ENCODE measurements at regions not wholly inside any gene's neighbourhood (a gene's known extent, or its start where the extent isn't known, plus 50 kb on each side); places are given as distances from the start of the nearest gene placed in this dataset.

DNA sequence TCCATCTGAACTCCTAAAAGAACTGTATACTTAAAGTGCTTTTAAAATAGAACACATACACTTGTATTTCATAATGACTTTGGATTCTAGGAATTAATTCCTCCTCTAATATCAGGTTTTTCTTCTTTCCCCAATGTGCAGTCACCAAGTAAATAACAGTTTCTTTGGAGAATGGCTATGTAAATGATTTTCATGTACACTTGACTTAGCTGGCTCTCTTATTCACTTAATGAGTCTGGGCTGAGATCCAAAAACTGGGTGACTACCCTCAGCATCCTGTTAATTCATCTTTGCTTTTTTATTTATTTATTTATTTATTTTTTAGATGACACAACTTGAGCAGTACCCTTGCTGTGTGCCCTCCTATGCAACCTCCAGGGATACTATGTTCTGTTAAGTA lies 1003.7 kb downstream of the SLITRK1 start:
- H3K27ac Mint-ChIP-seq, result no peak overlapping the region
- Histone ChIP-seq H3K27ac (ENCODE audit: low read depth, low read length) (no peak overlapping the region), H3K4me1 (ENCODE audit: insufficient read depth, low read length) (no peaks in the 10 kb centered on the region), H3K27me3 (ENCODE audit: insufficient read depth, low read length) (no peaks in the 10 kb centered on the region), H3K36me3 (ENCODE audit: insufficient read depth, low read length) (no peaks in the 10 kb centered on the region), H3K4me3 (ENCODE audit: low read length in 2 of 2) (no peak overlapping the region), H3K9me3 (ENCODE audit: control insufficient read depth in 1 of 2, low read length in 2 of 2) (no peaks in the 10 kb centered on the region)
- POLR2A ChIA-PET (ENCODE audit: partially characterized antibody), result no interaction called here
- intact Hi-C loops (cut with micrococcal nuclease), result no loop called here
- H3K36me3 Mint-ChIP-seq, result no peaks in the 10 kb centered on the region
- H3K9me3 Mint-ChIP-seq, result peaks cover 0 to 18% (median 5%) of the 10 kb centered on the region in 8 donors
- H3K4me3 Mint-ChIP-seq, result no peak overlapping the region
- H3K4me1 Mint-ChIP-seq, result no peaks in the 10 kb centered on the region
- CTCF ChIA-PET (ENCODE audit: partially characterized antibody), result no interaction called here
- no peak for DNase-seq
- H3K27me3 Mint-ChIP-seq, result no peaks in the 10 kb centered on the region

DNA sequence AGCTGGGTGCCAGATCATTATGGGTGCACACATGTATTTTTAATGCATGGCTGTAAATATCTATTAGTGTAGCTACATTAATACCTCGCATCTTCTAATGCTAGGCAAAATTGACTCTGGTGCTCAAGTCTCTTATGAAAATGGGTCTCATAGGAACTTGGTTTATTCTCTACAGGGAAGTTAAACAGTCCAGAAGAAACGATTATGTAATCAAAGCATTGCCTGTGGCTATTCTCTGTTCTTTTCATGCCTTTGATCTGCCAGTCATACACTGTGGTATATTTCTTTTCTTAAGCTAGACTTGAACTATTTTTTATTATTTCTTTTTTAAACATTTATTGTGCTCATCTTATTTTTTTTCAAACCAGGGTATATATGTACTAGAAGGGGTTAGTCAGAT lies 1015.0 kb downstream of the SLITRK1 start:
- ChIA-PET POLR2A (ENCODE audit: partially characterized antibody) (no interaction called here), CTCF (ENCODE audit: partially characterized antibody) (no interaction called here)
- H3K27me3 Mint-ChIP-seq, result peaks cover 0 to 1% of the 10 kb centered on the region in 2 donors
- Histone ChIP-seq H3K4me3 (ENCODE audit: low read length in 2 of 2) (no peak overlapping the region), H3K4me1 (ENCODE audit: insufficient read depth, low read length) (no peaks in the 10 kb centered on the region), H3K27me3 (ENCODE audit: insufficient read depth, low read length) (no peaks in the 10 kb centered on the region), H3K27ac (ENCODE audit: low read depth, low read length) (no peak overlapping the region), H3K36me3 (ENCODE audit: insufficient read depth, low read length) (no peaks in the 10 kb centered on the region), H3K9me3 (ENCODE audit: control insufficient read depth in 1 of 2, low read length in 2 of 2) (no peaks in the 10 kb centered on the region)
- intact Hi-C loops (cut with micrococcal nuclease), result no loop called here
- H3K36me3 Mint-ChIP-seq, result no peaks in the 10 kb centered on the region
- no peaks in the 10 kb centered on the region for H3K4me1 Mint-ChIP-seq
- no peak overlapping the region for H3K4me3 Mint-ChIP-seq
- no peak for DNase-seq
- H3K27ac Mint-ChIP-seq, result no peak overlapping the region
- peaks cover 0 to 10% (median 2%) of the 10 kb centered on the region in 8 donors for H3K9me3 Mint-ChIP-seq

DNA sequence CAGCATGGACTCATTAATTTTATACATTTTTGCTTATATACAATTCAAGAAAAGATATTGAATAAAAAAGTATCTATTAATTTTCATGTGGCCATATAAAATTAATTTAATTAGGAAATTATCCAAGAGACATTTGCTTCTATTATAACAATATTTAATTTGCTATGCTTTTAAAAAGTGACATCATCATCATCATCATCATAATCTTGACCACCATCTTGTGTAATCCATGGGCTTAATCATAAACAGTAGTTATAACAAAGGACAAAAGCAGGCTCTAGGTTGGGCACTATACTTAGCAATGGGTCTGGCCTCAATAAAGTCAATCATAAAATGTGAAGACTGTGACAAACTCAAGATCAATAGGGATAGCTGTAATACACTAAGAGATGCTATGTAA lies 1031.6 kb downstream of the SLITRK1 start:
- CTCF ChIA-PET (ENCODE audit: partially characterized antibody), result no interaction called here

DNA sequence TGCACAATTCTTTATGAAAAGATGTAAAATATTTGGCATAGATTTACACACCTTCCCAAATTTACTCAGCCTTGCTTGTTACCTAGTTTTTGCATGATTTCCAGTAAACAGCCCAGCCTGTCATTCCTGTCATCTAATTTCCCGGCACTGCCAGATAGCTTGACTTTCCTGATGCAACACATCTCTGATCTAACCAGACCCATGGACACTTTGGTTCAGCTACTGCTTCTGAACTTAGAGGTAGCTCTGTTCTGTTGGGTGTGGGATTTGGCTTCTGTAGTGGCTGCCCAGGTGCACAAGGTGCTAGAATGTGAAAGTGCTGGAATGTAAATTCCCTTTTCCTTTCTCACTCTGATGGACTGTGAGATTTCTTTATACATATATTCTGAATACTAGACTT lies 1033.5 kb downstream of the SLITRK1 start:
- H3K27ac ChIP-seq (ENCODE audit: low read depth, low read length), result no peak overlapping the region

More for the DNA sequence above, 1031.6 kb downstream of the SLITRK1 start:
- no peaks in the 10 kb centered on the region for H3K36me3 ChIP-seq (ENCODE audit: insufficient read depth, low read length)
- no peaks in the 10 kb centered on the region for H3K4me1 ChIP-seq (ENCODE audit: insufficient read depth, low read length)
- intact Hi-C loops (cut with micrococcal nuclease), result no loop called here
- no peaks in the 10 kb centered on the region for H3K4me1 Mint-ChIP-seq
- H3K9me3 Mint-ChIP-seq, result peaks cover 0 to 8% (median 5%) of the 10 kb centered on the region in 8 donors
- no peaks in the 10 kb centered on the region for H3K27me3 ChIP-seq (ENCODE audit: insufficient read depth, low read length)
- H3K9me3 ChIP-seq (ENCODE audit: control insufficient read depth in 1 of 2, low read length in 2 of 2), result no peaks in the 10 kb centered on the region
- no peak overlapping the region for H3K27ac Mint-ChIP-seq
- no peak for DNase-seq
- no peak overlapping the region for H3K4me3 Mint-ChIP-seq
- no peaks in the 10 kb centered on the region for H3K27me3 Mint-ChIP-seq
- POLR2A ChIA-PET (ENCODE audit: partially characterized antibody), result no interaction called here
- H3K27ac ChIP-seq (ENCODE audit: low read depth, low read length), result no peak overlapping the region
- no peak overlapping the region for H3K4me3 ChIP-seq (ENCODE audit: low read length in 2 of 2)
- H3K36me3 Mint-ChIP-seq, result no peaks in the 10 kb centered on the region

DNA sequence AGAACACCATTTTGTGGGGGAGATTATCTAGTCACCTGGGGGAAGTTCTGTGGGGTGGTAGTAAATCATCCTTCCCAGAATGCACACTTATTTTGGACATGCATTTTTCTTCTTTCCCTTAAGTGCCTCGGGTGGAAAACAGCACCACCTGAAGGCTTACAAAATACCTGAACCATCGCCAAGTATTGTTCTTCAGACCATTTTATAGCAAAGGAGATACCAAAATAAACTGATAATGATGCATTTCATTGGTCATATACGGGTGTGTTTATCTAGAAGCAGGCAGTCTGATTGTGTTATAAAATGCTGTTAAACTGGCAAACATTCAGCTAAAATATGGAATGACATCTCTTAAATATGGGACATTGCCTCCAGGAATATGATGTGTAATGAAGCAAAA lies 1034.7 kb downstream of the SLITRK1 start:
- no peaks in the 10 kb centered on the region for H3K9me3 ChIP-seq (ENCODE audit: control insufficient read depth in 1 of 2, low read length in 2 of 2)
- H3K4me1 ChIP-seq (ENCODE audit: insufficient read depth, low read length), result no peaks in the 10 kb centered on the region
- Mint-ChIP-seq H3K4me3 (no peak overlapping the region), H3K27me3 (no peaks in the 10 kb centered on the region), H3K27ac (no peak overlapping the region), H3K9me3 (peaks cover 0 to 22% (median 15%) of the 10 kb centered on the region in 8 donors), H3K36me3 (no peaks in the 10 kb centered on the region), H3K4me1 (no peaks in the 10 kb centered on the region)
- no peak overlapping the region for H3K4me3 ChIP-seq (ENCODE audit: low read length in 2 of 2)
- H3K27me3 ChIP-seq (ENCODE audit: insufficient read depth, low read length), result no peaks in the 10 kb centered on the region
- no peak overlapping the region for H3K27ac ChIP-seq (ENCODE audit: low read depth, low read length)
- intact Hi-C loops (cut with micrococcal nuclease), result no loop called here
- no peak for DNase-seq
- no peaks in the 10 kb centered on the region for H3K36me3 ChIP-seq (ENCODE audit: insufficient read depth, low read length)
- ChIA-PET CTCF (ENCODE audit: partially characterized antibody) (interaction anchor here (0.6 kb wide), 1 partner anchor 1861 kb away, joined by 3 read pairs; no protein-coding TSS in a partner anchor), POLR2A (ENCODE audit: partially characterized antibody) (no interaction called here)

More for the DNA sequence above, 1033.5 kb downstream of the SLITRK1 start:
- DNase-seq, result no peak
- Histone ChIP-seq H3K27me3 (ENCODE audit: insufficient read depth, low read length) (no peaks in the 10 kb centered on the region), H3K4me3 (ENCODE audit: low read length in 2 of 2) (no peak overlapping the region), H3K36me3 (ENCODE audit: insufficient read depth, low read length) (no peaks in the 10 kb centered on the region), H3K9me3 (ENCODE audit: control insufficient read depth in 1 of 2, low read length in 2 of 2) (no peaks in the 10 kb centered on the region), H3K4me1 (ENCODE audit: insufficient read depth, low read length) (no peaks in the 10 kb centered on the region)
- intact Hi-C loops (cut with micrococcal nuclease), result no loop called here
- Mint-ChIP-seq H3K4me1 (no peaks in the 10 kb centered on the region), H3K4me3 (no peak overlapping the region), H3K36me3 (no peaks in the 10 kb centered on the region), H3K27me3 (no peaks in the 10 kb centered on the region), H3K27ac (no peak overlapping the region), H3K9me3 (peaks cover 0 to 21% (median 14%) of the 10 kb centered on the region in 8 donors)
- ChIA-PET CTCF (ENCODE audit: partially characterized antibody) (no interaction called here), POLR2A (ENCODE audit: partially characterized antibody) (no interaction called here)

DNA sequence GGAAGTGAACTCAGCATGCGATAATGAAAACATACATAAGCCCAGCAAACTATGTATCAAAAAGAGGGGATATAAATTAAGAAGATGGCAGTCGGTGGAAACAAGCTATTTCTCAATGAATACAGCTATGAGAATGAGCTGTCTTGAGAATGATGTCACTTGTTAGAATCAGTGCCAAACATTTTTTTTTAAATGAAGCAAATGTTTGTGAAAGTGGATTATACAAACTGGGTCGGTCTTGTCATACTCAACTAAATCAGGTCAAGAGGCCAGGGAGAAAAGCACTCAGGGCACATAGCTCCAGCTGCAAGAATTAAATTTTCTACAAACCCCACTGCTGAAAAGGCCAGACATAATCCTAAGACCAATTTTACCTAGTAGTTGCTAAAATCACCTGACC lies 1048.4 kb downstream of the SLITRK1 start:
- no peak overlapping the region for H3K27ac ChIP-seq (ENCODE audit: low read depth, low read length)
- no peak overlapping the region for H3K4me3 ChIP-seq (ENCODE audit: low read length in 2 of 2)
- peaks cover 0 to 2% of the 10 kb centered on the region in 2 donors for H3K9me3 ChIP-seq (ENCODE audit: control insufficient read depth in 1 of 2, low read length in 2 of 2)
- no peaks in the 10 kb centered on the region for H3K27me3 Mint-ChIP-seq
- H3K4me1 Mint-ChIP-seq, result no peaks in the 10 kb centered on the region
- intact Hi-C loops (cut with micrococcal nuclease), result no loop called here
- H3K36me3 ChIP-seq (ENCODE audit: insufficient read depth, low read length), result no peaks in the 10 kb centered on the region
- no peak overlapping the region for H3K4me3 Mint-ChIP-seq
- no peaks in the 10 kb centered on the region for H3K27me3 ChIP-seq (ENCODE audit: insufficient read depth, low read length)
- ChIA-PET CTCF (ENCODE audit: partially characterized antibody) (no interaction called here), POLR2A (ENCODE audit: partially characterized antibody) (no interaction called here)
- H3K9me3 Mint-ChIP-seq, result peaks cover 0 to 7% (median 4%) of the 10 kb centered on the region in 8 donors
- H3K27ac Mint-ChIP-seq, result no peak overlapping the region
- H3K36me3 Mint-ChIP-seq, result no peaks in the 10 kb centered on the region
- no peak for DNase-seq
- H3K4me1 ChIP-seq (ENCODE audit: insufficient read depth, low read length), result no peaks in the 10 kb centered on the region

DNA sequence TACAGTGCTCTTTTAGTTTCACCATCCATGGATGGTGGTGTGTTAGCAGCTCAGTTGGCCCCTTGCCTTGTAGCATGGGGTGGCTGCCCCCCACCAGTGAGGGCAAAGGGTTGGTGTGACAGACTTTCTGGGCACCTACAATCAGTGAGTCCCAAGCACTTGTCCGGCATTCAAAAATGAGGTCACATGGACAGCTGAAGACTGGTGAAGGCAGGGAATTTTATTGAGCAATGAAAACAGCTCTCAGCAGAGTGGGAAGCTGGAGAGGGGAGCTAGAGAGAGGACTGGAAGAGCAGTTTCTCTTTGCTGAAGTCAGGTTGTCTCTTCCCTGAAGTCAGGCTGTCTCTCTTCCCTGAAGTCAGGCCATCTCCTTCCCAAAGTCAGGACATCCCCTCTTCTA lies 1053.2 kb downstream of the SLITRK1 start:
- Mint-ChIP-seq H3K27me3 (no peaks in the 10 kb centered on the region), H3K36me3 (no peaks in the 10 kb centered on the region), H3K4me3 (no peak overlapping the region), H3K4me1 (no peaks in the 10 kb centered on the region), H3K9me3 (peaks cover 0 to 6% (median 1%) of the 10 kb centered on the region in 8 donors), H3K27ac (no peak overlapping the region)
- H3K9me3 ChIP-seq (ENCODE audit: control insufficient read depth in 1 of 2, low read length in 2 of 2), result peaks cover 0 to 2% of the 10 kb centered on the region in 2 donors
- H3K27ac ChIP-seq (ENCODE audit: low read depth, low read length), result no peak overlapping the region
- H3K4me3 ChIP-seq (ENCODE audit: low read length in 2 of 2), result no peak overlapping the region
- DNase-seq, result no peak
- ChIA-PET POLR2A (ENCODE audit: partially characterized antibody) (no interaction called here), CTCF (ENCODE audit: partially characterized antibody) (no interaction called here)
- H3K4me1 ChIP-seq (ENCODE audit: insufficient read depth, low read length), result no peaks in the 10 kb centered on the region
- intact Hi-C loops (cut with micrococcal nuclease), result no loop called here
- H3K27me3 ChIP-seq (ENCODE audit: insufficient read depth, low read length), result no peaks in the 10 kb centered on the region
- no peaks in the 10 kb centered on the region for H3K36me3 ChIP-seq (ENCODE audit: insufficient read depth, low read length)

DNA sequence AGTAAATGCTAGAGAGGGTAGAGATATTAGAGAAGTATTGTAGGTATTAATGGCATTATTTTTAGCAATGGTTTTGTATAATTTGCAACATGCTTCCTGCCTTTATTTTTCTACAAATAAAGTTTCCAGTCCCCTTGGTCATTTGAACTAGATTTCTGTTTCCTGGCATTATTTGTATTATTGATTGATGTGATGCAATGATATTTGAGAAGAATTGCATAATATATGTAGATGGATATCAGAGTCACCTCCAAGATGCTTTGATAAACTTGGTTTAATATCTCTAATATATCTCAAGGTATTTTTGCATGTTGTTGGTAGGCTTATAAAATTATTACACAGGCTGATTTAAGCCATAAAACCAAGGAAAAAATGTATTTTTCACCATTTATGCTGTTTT lies 1054.5 kb downstream of the SLITRK1 start:
- no peaks in the 10 kb centered on the region for H3K27me3 Mint-ChIP-seq
- H3K27ac ChIP-seq (ENCODE audit: low read depth, low read length), result no peak overlapping the region

More for the DNA sequence above, 1054.5 kb downstream of the SLITRK1 start:
- Histone ChIP-seq H3K4me1 (ENCODE audit: insufficient read depth, low read length) (no peaks in the 10 kb centered on the region), H3K9me3 (ENCODE audit: control insufficient read depth in 1 of 2, low read length in 2 of 2) (peaks cover 0 to 2% of the 10 kb centered on the region in 2 donors), H3K36me3 (ENCODE audit: insufficient read depth, low read length) (no peaks in the 10 kb centered on the region), H3K27me3 (ENCODE audit: insufficient read depth, low read length) (no peaks in the 10 kb centered on the region), H3K4me3 (ENCODE audit: low read length in 2 of 2) (no peak overlapping the region)
- Mint-ChIP-seq H3K4me1 (no peaks in the 10 kb centered on the region), H3K27ac (no peak overlapping the region), H3K4me3 (no peak overlapping the region), H3K36me3 (no peaks in the 10 kb centered on the region), H3K9me3 (peaks cover 0 to 6% (median 2%) of the 10 kb centered on the region in 8 donors)
- CTCF ChIA-PET (ENCODE audit: partially characterized antibody), result no interaction called here
- intact Hi-C loops (cut with micrococcal nuclease), result no loop called here
- DNase-seq, result no peak
- POLR2A ChIA-PET (ENCODE audit: partially characterized antibody), result no interaction called here

Measured in CD4-positive, alpha-beta memory T cell (primary cell).